ENCODE measurements at regions not wholly inside any gene's neighbourhood (a gene's known extent, or its start where the extent isn't known, plus 50 kb on each side); places are given as distances from the start of the nearest gene placed in this dataset.

GRCh38 chr5:18097817-18098216 is 463.6 kb downstream of the TAF11L14 start:
- no peak for TF ChIP-seq CTCF (IDR thresholded peaks at IDR 0.05; ENCODE audit: low read depth, low read length, poor library complexity, severe bottlenecking)
- TF ChIP-seq EZH2phosphoT487 (IDR thresholded peaks at IDR 0.05; ENCODE audit: borderline replicate concordance, low read length), result no peak
